SK-N-SH (cell line): ENCODE measurements at regions not wholly inside any gene's neighbourhood (a gene's known extent, or its start where the extent isn't known, plus 50 kb on each side); places are given as distances from the start of the nearest gene placed in this dataset.

Experiments
- CTCF ChIA-PET: fragments of 300-600, 350-600 bp; formaldehyde crosslinking; extraction: SDS; loops from one replicate; lab custom pipeline; 2021; lab: Yijun Ruan, JAX
- POLR2A ChIA-PET: fragments of 350-600 bp; sonication (Branson Sonifier 250); formaldehyde crosslinking; extraction: SDS; loops from one replicate; lab custom pipeline; 2020; ENCODE audit warnings: antibody characterized with exemption, inconsistent platforms; lab: Yijun Ruan, JAX
- DNase-seq: peaks from one replicate; pipeline ENCODE4 v3.0.0; 2012
- H2AFZ ChIP-seq: fragments of 200-600 bp; sonication (generic); 2 replicates; pipeline ENCODE4 v1.8.1; 2016; ENCODE audit warnings: antibody characterized with exemption, mild to moderate bottlenecking, low read depth
- H3F3A ChIP-seq: fragments of 200-600 bp; sonication (generic); replicated peaks from 2 replicates; pipeline ENCODE3; 2016; ENCODE audit warnings: antibody characterized with exemption, mild to moderate bottlenecking; ENCODE audit not compliant: insufficient read depth
- H3K27ac ChIP-seq, 2 experiments: fragments of 200-500 bp in 1 of 2; fragments of 200-600 bp in 1 of 2; sonication (Bioruptor generic) in 1 of 2; sonication (generic), shearing (Covaris generic) in 1 of 2; 2 replicates each; pipeline versions ENCODE4 v1.5.1 to v1.6.1; 2014 to 2016; ENCODE audit warnings: low read depth in 2 of 2, inconsistent platforms in 1 of 2, low read length in 1 of 2, mild to moderate bottlenecking in 1 of 2, mixed read lengths in 1 of 2
- H3K27me3 ChIP-seq: fragments of 200-600 bp; sonication (generic), shearing (Covaris generic); 2 replicates; pipeline ENCODE4 v1.6.1; 2016; ENCODE audit warnings: mixed run types; ENCODE audit not compliant: insufficient read depth
- H3K36me3 ChIP-seq, 2 experiments: fragments of 200-500 bp in 1 of 2; fragments of 200-600 bp in 1 of 2; sonication (Bioruptor generic) in 1 of 2; sonication (generic) in 1 of 2; replicated peaks in 1 of 2; 2 replicates each; pipeline versions ENCODE3 to v1.5.1; 2014 to 2016; ENCODE audit warnings: low read length in 1 of 2, mild to moderate bottlenecking in 1 of 2; ENCODE audit not compliant: insufficient read depth in 2 of 2, control insufficient read depth in 1 of 2
- H3K4me1 ChIP-seq, 2 experiments: fragments of 200-500 bp in 1 of 2; fragments of 200-600 bp in 1 of 2; sonication (Bioruptor generic) in 1 of 2; sonication (generic), shearing (Covaris generic) in 1 of 2; 2 replicates each; pipeline versions ENCODE4 v1.5.1 to v1.6.1; 2014 to 2016; ENCODE audit warnings: low read depth in 1 of 2, low read length in 1 of 2, mixed run types in 1 of 2; ENCODE audit not compliant: insufficient read depth in 2 of 2, control insufficient read depth in 1 of 2
- H3K4me2 ChIP-seq: fragments of 200-600 bp; sonication (generic), shearing (Covaris generic); 2 replicates; pipeline ENCODE4 v1.6.1; 2017; ENCODE audit warnings: mixed run types
- H3K4me3 ChIP-seq, 2 experiments: fragments of 200-500 bp in 1 of 2; fragments of 200-600 bp in 1 of 2; sonication (Bioruptor generic) in 1 of 2; sonication (generic), shearing (Covaris generic) in 1 of 2; 2 replicates each; pipeline versions ENCODE4 v1.5.1 to v1.8.1; 2014 to 2016; ENCODE audit warnings: low read depth in 2 of 2, inconsistent platforms in 1 of 2, low read length in 1 of 2, mild to moderate bottlenecking in 1 of 2, mixed read lengths in 1 of 2, moderate library complexity in 1 of 2
- H3K79me2 ChIP-seq: fragments of 200-600 bp; sonication (generic); 2 replicates; pipeline ENCODE4 v1.8.1; 2017; ENCODE audit warnings: mild to moderate bottlenecking; ENCODE audit not compliant: insufficient read depth
- H3K9ac ChIP-seq: fragments of 200-600 bp; sonication (generic); 2 replicates; pipeline ENCODE4 v1.6.1; 2017; ENCODE audit warnings: mixed run types
- H3K9me2 ChIP-seq: fragments of 200-600 bp; sonication (generic); 2 replicates; pipeline ENCODE4 v1.6.1; 2017; ENCODE audit warnings: mixed run types
- H3K9me3 ChIP-seq: fragments of 200-600 bp; sonication (generic); 2 replicates; pipeline ENCODE4 v1.6.1; 2017; ENCODE audit warnings: mixed run types, mild to moderate bottlenecking, moderate library complexity
- H4K20me1 ChIP-seq: fragments of 200-600 bp; sonication (generic); 2 replicates; pipeline ENCODE4 v1.6.1; 2017; ENCODE audit warnings: mild to moderate bottlenecking, mixed run types; ENCODE audit not compliant: insufficient read depth
- CHD2 ChIP-seq: fragments of 150-350 bp; IDR thresholded peaks from 2 replicates; pipeline ENCODE4 v1.6.1; 2018; ENCODE audit warnings: low read length; ENCODE audit not compliant: partially characterized antibody
- CTCF ChIP-seq: fragments of 200-600 bp; sonication (generic); IDR thresholded peaks from 2 replicates; pipeline ENCODE4 v1.6.1; 2017; ENCODE audit warnings: antibody characterized with exemption, mild to moderate bottlenecking, moderate library complexity
- FOXM1 ChIP-seq: IDR thresholded peaks from 2 replicates; pipeline ENCODE4 v1.4.0; 2012; ENCODE audit warnings: low read depth, mild to moderate bottlenecking
- GATA2 ChIP-seq: sonication (generic); formaldehyde crosslinking; IDR thresholded peaks from 2 replicates; pipeline ENCODE4 v1.5.0; 2020; ENCODE audit warnings: mild to moderate bottlenecking, missing genetic modification reagents
- IRF3 ChIP-seq: fragments of 150-350 bp; IDR thresholded peaks from 2 replicates; pipeline ENCODE4 v1.6.1; 2016; ENCODE audit warnings: mild to moderate bottlenecking, low read depth, low read length
- NRF1 ChIP-seq: IDR thresholded peaks from 2 replicates; pipeline ENCODE4 v1.6.1; 2012; ENCODE audit warnings: low read depth, mild to moderate bottlenecking, low read length
- RCOR1 ChIP-seq: fragments of 150-350 bp; IDR thresholded peaks from 2 replicates; pipeline ENCODE4 v1.6.1; 2017; ENCODE audit warnings: antibody characterized with exemption, low read length
- RFX5 ChIP-seq: IDR thresholded peaks from 2 replicates; pipeline ENCODE4 v1.6.1; 2012; ENCODE audit warnings: mild to moderate bottlenecking, improper control_type of control experiment, low read length
- SIN3A ChIP-seq: IDR thresholded peaks from 2 replicates; pipeline ENCODE4 v1.6.1; 2012; ENCODE audit warnings: low read depth, mild to moderate bottlenecking, low read length, moderate library complexity, borderline replicate concordance
- SMC3 ChIP-seq: IDR thresholded peaks from 2 replicates; pipeline ENCODE4 v1.6.1; 2012; ENCODE audit warnings: low read depth, low read length, improper control_type of control experiment
- TAF1 ChIP-seq: IDR thresholded peaks from 2 replicates; pipeline ENCODE4 v1.6.1; 2012; ENCODE audit warnings: low read depth, mild to moderate bottlenecking, low read length, moderate library complexity, borderline replicate concordance
- TCF12 ChIP-seq: IDR thresholded peaks from 2 replicates; pipeline ENCODE4 v1.4.0; 2012
- USF1 ChIP-seq: IDR thresholded peaks from 2 replicates; pipeline ENCODE4 v1.4.0; 2012; ENCODE audit warnings: low read depth, borderline replicate concordance
- ZBTB33 ChIP-seq: IDR thresholded peaks from 2 replicates; pipeline ENCODE4 v1.4.0; 2012; ENCODE audit warnings: low read depth, borderline replicate concordance
- whole genome bisulfite sequencing: methylation state at CpG from one replicate; pipeline ENCODE4 v1.1.6; 2017; ENCODE audit warnings: low lambda C conversion rate; 5-methylcytosine and 5-hydroxymethylcytosine counted together

GRCh38 chr9:31290731-31291130 lies 1093.7 kb upstream of the ACO1 start:
- H3K9ac ChIP-seq: no peak overlapping the region
- H3K27me3 ChIP-seq: no peaks in the 10 kb centered on the region
- no peaks in the 10 kb centered on the region for H3F3A ChIP-seq
- WGBS: 25% methylated on average over 2 of the region's 3 CpGs
- no peak overlapping the region for H3K27ac ChIP-seq
- H2AFZ ChIP-seq: no peak overlapping the region
- CTCF ChIA-PET: no interaction called here
- POLR2A ChIA-PET: no interaction called here
- no peaks in the 10 kb centered on the region for H3K79me2 ChIP-seq
- H3K36me3 ChIP-seq: no peaks in the 10 kb centered on the region
- no peaks in the 10 kb centered on the region for H3K9me2 ChIP-seq
- H3K9me3 ChIP-seq: no peaks in the 10 kb centered on the region
- DNase-seq: no peak
- TF ChIP-seq SIN3A: no peak
- no peak for TF ChIP-seq TCF12
- no peak for TF ChIP-seq RCOR1
- TF ChIP-seq TAF1: no peak
- no peak for TF ChIP-seq NRF1
- TF ChIP-seq CHD2: no peak
- TF ChIP-seq USF1: no peak
- TF ChIP-seq CTCF: no peak
- TF ChIP-seq IRF3: no peak
- no peak for TF ChIP-seq ZBTB33
- no peak for TF ChIP-seq RFX5
- no peak for TF ChIP-seq GATA2 (CRISPR knock-in tag)
- TF ChIP-seq FOXM1: no peak
- no peak for TF ChIP-seq SMC3
- no peak overlapping the region for H3K4me3 ChIP-seq
- H4K20me1 ChIP-seq: no peaks in the 10 kb centered on the region
- no peaks in the 10 kb centered on the region for H3K4me1 ChIP-seq
- H3K4me2 ChIP-seq: no peak overlapping the region
